ENCODE measurements at regions not wholly inside any gene's neighbourhood (a gene's known extent, or its start where the extent isn't known, plus 50 kb on each side); places are given as distances from the start of the nearest gene placed in this dataset.

DNA sequence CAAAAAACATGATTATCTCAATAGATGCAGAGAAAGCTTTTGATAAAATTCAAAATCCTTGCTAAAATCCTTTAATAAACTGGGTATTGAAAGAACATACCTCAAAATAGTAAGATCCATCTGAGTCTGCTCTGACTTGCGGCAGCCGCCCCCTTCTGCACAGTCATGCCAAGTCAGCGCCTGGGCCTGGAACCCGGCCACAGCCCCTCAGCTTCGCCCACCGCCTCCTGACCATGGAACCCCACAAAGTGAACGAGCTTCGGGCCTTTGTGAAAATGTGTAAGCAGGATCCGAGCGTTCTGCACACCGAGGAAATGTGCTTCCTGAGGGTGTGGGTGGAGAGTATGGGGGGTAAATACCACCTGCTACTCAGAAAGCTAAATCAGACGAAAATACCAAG lies 270.9 kb upstream of the TFPI start:
- H3K36me3 ChIP-seq (ENCODE audit: insufficient read depth, insufficient read length, low read length), result no peaks in the 10 kb centered on the region
- H3K9me3 ChIP-seq (ENCODE audit: insufficient read depth, low read length), result no peaks in the 10 kb centered on the region; the same call in 1 of the 2 replicates
- no peaks in the 10 kb centered on the region for H3K4me1 ChIP-seq (ENCODE audit: insufficient read depth, insufficient read length)
- DNase-seq (ENCODE audit: low read depth, low spot score), result no peak
- H3K9ac ChIP-seq (ENCODE audit: insufficient read length, low read depth), result no peak overlapping the region
- no peak overlapping the region for H3K4me3 ChIP-seq (ENCODE audit: insufficient read length, low read depth)
- H3K27me3 ChIP-seq (ENCODE audit: insufficient read depth, insufficient read length), result no peaks in the 10 kb centered on the region
- TF ChIP-seq SUZ12 (IDR thresholded peaks at IDR 0.05; ENCODE audit: extremely low read depth, insufficient read depth, insufficient read length), result no peak
- no peak for TF ChIP-seq ZNF274 (IDR thresholded peaks at IDR 0.05; ENCODE audit: low read depth, low read length)
- TF ChIP-seq YY1 (IDR thresholded peaks at IDR 0.05; ENCODE audit: insufficient read depth, insufficient read length), result no peak

DNA sequence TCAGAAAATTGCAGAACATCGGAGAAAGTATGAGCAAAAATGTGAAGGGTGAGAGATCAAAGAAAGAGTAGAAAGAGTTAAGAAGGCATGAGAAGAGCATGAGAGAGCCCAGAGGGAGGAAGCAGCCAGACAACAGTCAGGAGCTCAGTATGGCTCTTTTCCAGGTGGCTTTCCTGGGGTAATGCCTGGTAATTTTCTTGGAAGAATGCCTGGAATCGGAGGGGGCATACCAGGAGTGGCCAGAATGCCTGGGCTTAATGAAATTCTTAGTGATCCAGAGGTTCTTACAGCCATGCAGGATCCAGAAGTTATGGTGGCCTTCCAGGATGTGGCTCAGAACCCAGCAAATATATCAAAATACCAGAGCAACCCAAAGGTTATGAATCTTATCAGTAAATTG lies 271.8 kb upstream of the TFPI start:
- Histone ChIP-seq H3K9ac (ENCODE audit: insufficient read length, low read depth) (no peak overlapping the region), H3K27me3 (ENCODE audit: insufficient read depth, insufficient read length) (no peaks in the 10 kb centered on the region), H3K36me3 (ENCODE audit: insufficient read depth, insufficient read length, low read length) (no peaks in the 10 kb centered on the region), H3K9me3 (ENCODE audit: insufficient read depth, low read length) (no peaks in the 10 kb centered on the region; the same call in 1 of the 2 replicates), H3K4me3 (ENCODE audit: insufficient read length, low read depth) (no peak overlapping the region), H3K4me1 (ENCODE audit: insufficient read depth, insufficient read length) (no peaks in the 10 kb centered on the region)
- TF ChIP-seq SUZ12 (IDR thresholded peaks at IDR 0.05; ENCODE audit: extremely low read depth, insufficient read depth, insufficient read length), result no peak
- no peak for TF ChIP-seq YY1 (IDR thresholded peaks at IDR 0.05; ENCODE audit: insufficient read depth, insufficient read length)
- no peak for TF ChIP-seq ZNF274 (IDR thresholded peaks at IDR 0.05; ENCODE audit: low read depth, low read length)
- no peak for DNase-seq (ENCODE audit: low read depth, low spot score)

DNA sequence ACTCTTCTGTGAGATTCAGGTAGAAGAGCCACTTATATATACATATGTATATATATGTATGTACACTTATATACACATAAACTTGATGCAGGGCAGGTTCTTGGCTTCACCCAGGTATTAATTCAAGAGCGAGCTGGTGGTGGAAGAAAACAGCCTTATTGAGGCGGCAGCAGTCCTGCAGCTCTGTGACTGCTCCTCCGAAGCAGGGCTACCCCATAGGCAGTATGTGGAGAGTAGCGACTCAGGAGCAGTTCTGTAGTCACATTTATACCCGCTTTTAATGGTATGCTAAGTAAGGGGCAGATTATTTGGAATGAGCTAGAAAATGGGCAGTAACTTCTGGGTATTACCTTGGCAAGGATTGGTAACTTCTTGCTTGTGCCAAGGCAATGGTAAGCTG lies 280.6 kb upstream of the TFPI start:
- DNase-seq (ENCODE audit: low read depth, low spot score), result no peak
- Histone ChIP-seq H3K9ac (ENCODE audit: insufficient read length, low read depth) (no peak overlapping the region), H3K9me3 (ENCODE audit: insufficient read depth, low read length) (no peaks in the 10 kb centered on the region), H3K4me3 (ENCODE audit: insufficient read length, low read depth) (no peak overlapping the region), H3K27me3 (ENCODE audit: insufficient read depth, insufficient read length) (no peaks in the 10 kb centered on the region), H3K4me1 (ENCODE audit: insufficient read depth, insufficient read length) (no peaks in the 10 kb centered on the region), H3K36me3 (ENCODE audit: insufficient read depth, insufficient read length, low read length) (no peaks in the 10 kb centered on the region)
- no peak for TF ChIP-seq SUZ12 (IDR thresholded peaks at IDR 0.05; ENCODE audit: extremely low read depth, insufficient read depth, insufficient read length)
- no peak for TF ChIP-seq YY1 (IDR thresholded peaks at IDR 0.05; ENCODE audit: insufficient read depth, insufficient read length)

DNA sequence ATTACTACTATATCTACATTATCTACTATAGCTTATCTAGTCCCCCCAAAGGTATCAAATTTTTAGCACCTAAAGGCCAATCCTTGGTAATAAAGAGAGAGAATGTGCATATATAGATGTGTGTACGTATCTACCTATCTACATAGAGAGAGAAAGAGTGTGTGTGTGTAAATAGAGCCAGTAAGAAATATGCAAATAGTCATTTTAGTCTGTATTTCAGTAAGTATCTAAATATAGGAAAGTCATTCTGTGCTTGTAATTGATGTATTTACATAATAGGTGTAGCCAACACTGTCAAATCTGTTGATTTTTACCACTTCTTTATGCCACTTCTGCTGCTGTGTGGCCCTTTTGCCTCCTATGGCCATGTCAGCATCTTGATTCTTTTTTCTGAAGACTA lies 284.5 kb upstream of the TFPI start:
- no peak for DNase-seq (ENCODE audit: low read depth, low spot score)
- TF ChIP-seq SUZ12 (IDR thresholded peaks at IDR 0.05; ENCODE audit: extremely low read depth, insufficient read depth, insufficient read length) (no peak), YY1 (IDR thresholded peaks at IDR 0.05; ENCODE audit: insufficient read depth, insufficient read length) (no peak), ZNF274 (IDR thresholded peaks at IDR 0.05; ENCODE audit: low read depth, low read length) (no peak)
- Histone ChIP-seq H3K36me3 (ENCODE audit: insufficient read depth, insufficient read length, low read length) (no peaks in the 10 kb centered on the region), H3K9me3 (ENCODE audit: insufficient read depth, low read length) (peaks cover 6% of the 10 kb centered on the region; the same call in 1 of the 2 replicates), H3K4me3 (ENCODE audit: insufficient read length, low read depth) (no peak overlapping the region), H3K9ac (ENCODE audit: insufficient read length, low read depth) (no peak overlapping the region), H3K27me3 (ENCODE audit: insufficient read depth, insufficient read length) (no peaks in the 10 kb centered on the region), H3K4me1 (ENCODE audit: insufficient read depth, insufficient read length) (no peaks in the 10 kb centered on the region)

DNA sequence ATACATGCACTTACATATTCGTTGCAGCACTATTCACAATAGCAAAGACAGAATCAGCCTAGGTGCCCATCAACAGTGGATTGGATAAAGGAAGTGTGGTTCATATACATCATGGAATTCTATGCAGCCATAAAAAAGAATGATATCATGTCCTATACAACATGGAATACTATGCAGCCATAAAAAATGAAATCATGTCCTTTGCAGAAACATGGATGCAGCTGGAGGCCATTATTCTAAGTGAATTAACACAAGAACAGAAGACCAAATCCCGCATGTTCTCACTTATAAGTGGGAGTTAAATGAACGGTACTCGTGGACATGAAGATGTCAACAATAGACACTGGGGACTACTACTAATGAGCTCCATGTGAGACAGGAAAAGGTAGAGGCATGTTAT lies 288.1 kb upstream of the TFPI start:
- Histone ChIP-seq H3K9me3 (ENCODE audit: insufficient read depth, low read length) (peaks cover 6% of the 10 kb centered on the region; the same call in 1 of the 2 replicates), H3K36me3 (ENCODE audit: insufficient read depth, insufficient read length, low read length) (no peaks in the 10 kb centered on the region), H3K9ac (ENCODE audit: insufficient read length, low read depth) (no peak overlapping the region), H3K27me3 (ENCODE audit: insufficient read depth, insufficient read length) (no peaks in the 10 kb centered on the region), H3K4me3 (ENCODE audit: insufficient read length, low read depth) (no peak overlapping the region), H3K4me1 (ENCODE audit: insufficient read depth, insufficient read length) (no peaks in the 10 kb centered on the region)
- no peak for DNase-seq (ENCODE audit: low read depth, low spot score)
- TF ChIP-seq ZNF274 (IDR thresholded peaks at IDR 0.05; ENCODE audit: low read depth, low read length) (no peak), SUZ12 (IDR thresholded peaks at IDR 0.05; ENCODE audit: extremely low read depth, insufficient read depth, insufficient read length) (no peak)

DNA sequence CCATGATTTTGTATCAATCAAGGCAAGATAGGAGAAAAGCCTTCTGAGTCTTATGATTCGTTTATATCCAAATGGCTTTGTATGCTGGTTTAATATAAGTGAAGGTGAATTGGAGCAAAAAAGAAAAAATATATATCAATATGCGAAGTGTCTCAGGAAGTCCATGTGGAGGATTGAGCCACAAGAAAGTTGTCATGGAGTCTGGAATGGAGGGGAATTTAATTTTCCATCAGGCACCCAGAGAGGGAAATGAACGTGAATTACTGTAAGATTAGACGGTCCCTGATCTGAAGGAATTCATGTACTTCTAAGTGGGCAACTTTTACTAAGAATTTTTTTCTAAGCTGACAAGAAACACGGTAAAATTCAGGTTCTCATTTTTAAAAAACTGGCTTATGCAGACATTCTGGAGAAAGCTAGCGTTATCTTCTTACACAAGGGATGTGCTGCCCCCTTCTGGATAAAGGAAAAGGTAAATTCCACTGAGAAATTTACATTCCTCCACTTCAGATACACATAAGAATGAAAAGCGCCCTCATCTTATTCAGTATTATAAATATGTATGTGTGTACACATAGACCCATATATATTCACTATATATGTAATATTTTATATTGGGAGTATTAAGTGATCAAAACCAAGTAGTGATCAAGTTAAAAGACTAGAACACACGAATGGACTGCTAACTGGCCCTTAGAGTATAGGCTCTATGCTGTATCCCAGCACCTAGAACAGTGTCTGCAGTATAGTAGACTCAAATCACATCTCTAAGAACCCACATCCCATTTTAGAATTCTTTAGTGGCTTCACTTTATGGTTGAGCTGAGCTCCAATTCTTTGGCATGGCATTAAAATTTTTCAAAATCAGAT lies 289.0 kb upstream of the TFPI start:
- TF ChIP-seq YY1 (IDR thresholded peaks at IDR 0.05; ENCODE audit: insufficient read depth, insufficient read length) (no peak), ZNF274 (IDR thresholded peaks at IDR 0.05; ENCODE audit: low read depth, low read length) (no peak), SUZ12 (IDR thresholded peaks at IDR 0.05; ENCODE audit: extremely low read depth, insufficient read depth, insufficient read length) (no peak)
- DNase-seq (ENCODE audit: low read depth, low spot score), result peak; percentile 56

DNA sequence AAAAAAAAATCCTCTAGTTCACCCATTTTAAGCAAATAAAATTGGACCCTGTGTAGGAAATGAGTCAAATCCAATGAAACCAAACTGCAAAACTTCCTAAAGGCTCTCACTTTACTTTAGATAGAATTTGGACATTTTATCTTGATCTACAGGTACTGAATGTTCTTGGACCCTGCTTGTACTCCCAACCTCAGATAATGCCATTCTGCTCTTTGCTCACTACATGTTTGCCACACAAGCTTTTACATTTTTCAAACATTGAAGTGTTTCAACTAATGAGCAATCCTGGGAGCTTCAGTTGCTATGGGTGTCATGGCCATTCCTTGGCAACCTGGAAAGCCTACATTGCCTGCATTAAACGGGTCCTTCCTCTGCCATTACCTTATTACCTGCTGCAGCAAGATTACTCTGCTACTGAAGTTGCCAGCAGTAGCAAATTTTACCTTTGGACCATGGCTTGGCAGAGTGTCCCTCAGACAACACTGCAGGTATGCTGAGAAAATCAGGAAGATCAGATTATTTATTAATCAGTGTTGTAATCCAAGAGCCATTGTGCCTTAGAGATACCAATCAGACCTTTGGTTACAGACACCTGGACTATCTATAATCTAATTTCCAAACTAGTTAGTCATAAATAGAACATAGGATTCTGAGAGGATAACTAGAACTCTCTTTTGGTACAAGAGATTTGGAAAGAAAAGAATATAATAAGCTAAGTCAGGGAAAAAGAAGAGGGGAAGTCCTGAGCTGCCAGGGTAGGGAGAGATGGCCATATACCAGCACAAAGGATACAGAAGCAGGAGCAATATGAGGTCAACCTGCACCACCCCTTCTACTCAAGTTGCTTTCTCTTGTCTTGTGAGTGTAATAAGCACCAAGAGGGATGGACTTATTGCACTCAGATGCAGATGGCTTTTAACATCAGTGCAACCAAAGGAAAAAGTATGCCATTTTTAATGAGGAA lies 293.3 kb upstream of the TFPI start:
- H3K27me3 ChIP-seq (ENCODE audit: insufficient read depth, insufficient read length), result no peaks in the 10 kb centered on the region
- no peak for TF ChIP-seq SUZ12 (IDR thresholded peaks at IDR 0.05; ENCODE audit: extremely low read depth, insufficient read depth, insufficient read length)
- no peak for TF ChIP-seq ZNF274 (IDR thresholded peaks at IDR 0.05; ENCODE audit: low read depth, low read length)
- no peak for TF ChIP-seq YY1 (IDR thresholded peaks at IDR 0.05; ENCODE audit: insufficient read depth, insufficient read length)
- no peak for DNase-seq (ENCODE audit: low read depth, low spot score)
- no peaks in the 10 kb centered on the region for H3K36me3 ChIP-seq (ENCODE audit: insufficient read depth, insufficient read length, low read length)
- H3K4me3 ChIP-seq (ENCODE audit: insufficient read length, low read depth), result no peak overlapping the region
- H3K9ac ChIP-seq (ENCODE audit: insufficient read length, low read depth), result no peak overlapping the region
- no peaks in the 10 kb centered on the region for H3K9me3 ChIP-seq (ENCODE audit: insufficient read depth, low read length)
- no peaks in the 10 kb centered on the region for H3K4me1 ChIP-seq (ENCODE audit: insufficient read depth, insufficient read length)

More for the DNA sequence above, 289.0 kb upstream of the TFPI start:
- H3K36me3 ChIP-seq (ENCODE audit: insufficient read depth, insufficient read length, low read length), result no peaks in the 10 kb centered on the region
- no peaks in the 10 kb centered on the region for H3K27me3 ChIP-seq (ENCODE audit: insufficient read depth, insufficient read length)
- no peak overlapping the region for H3K4me3 ChIP-seq (ENCODE audit: insufficient read length, low read depth)
- H3K4me1 ChIP-seq (ENCODE audit: insufficient read depth, insufficient read length), result no peaks in the 10 kb centered on the region
- H3K9ac ChIP-seq (ENCODE audit: insufficient read length, low read depth), result no peak overlapping the region
- H3K9me3 ChIP-seq (ENCODE audit: insufficient read depth, low read length), result peaks cover 6% of the 10 kb centered on the region; the same call in 1 of the 2 replicates
